K562 (cell line): ENCODE measurements at regions not wholly inside any gene's neighbourhood (a gene's known extent, or its start where the extent isn't known, plus 50 kb on each side); places are given as distances from the start of the nearest gene placed in this dataset.

Experiments
- CTCF ChIP-seq, 3 experiments: IDR thresholded peaks in 2 of 3; conservative IDR thresholded peaks in 1 of 3; 2 replicates each; pipeline ENCODE4 v1.5.1; 2011 to 2012; ENCODE audit warnings: low read length in 3 of 3, mild to moderate bottlenecking in 3 of 3, control low read depth in 2 of 3, improper control_type of control experiment in 1 of 3, inconsistent platforms in 1 of 3, low read depth in 1 of 3, mixed read lengths in 1 of 3, moderate library complexity in 1 of 3; ENCODE audit not compliant: insufficient read depth in 2 of 3
- PATZ1 ChIP-seq: fragments of 250-450 bp; sonication (Bioruptor Pico); IDR thresholded peaks from 2 replicates; pipeline ENCODE4 v1.5.0; 2020; ENCODE audit warnings: mild to moderate bottlenecking, borderline replicate concordance

GRCh38 chr2:223270548-223270947, 218.6 kb downstream of the KCNE4 start:
- TF ChIP-seq CTCF (IDR thresholded peaks at IDR 0.05 in 2 of 3, conservative IDR thresholded peaks at IDR 0.05 in 1 of 3; ENCODE audit: insufficient read depth in 2 of 3, low read depth in 1 of 3, low read length in 3 of 3) (no peak), PATZ1 (CRISPR knock-in tag) (no peak)
